ENCODE measurements at regions not wholly inside any gene's neighbourhood (a gene's known extent, or its start where the extent isn't known, plus 50 kb on each side); places are given as distances from the start of the nearest gene placed in this dataset.

- ATAC-seq (ENCODE audit: low read depth) (no peak), DNase-seq (no peak)
- H3K4me1 ChIP-seq (ENCODE audit: control insufficient read depth in 2 of 2, insufficient read depth in 2 of 2, low read length in 2 of 2) = no peaks in the 10 kb centered on the region
- Mint-ChIP-seq H3K4me3 (no peak overlapping the region), H3K27me3 (no peaks in the 10 kb centered on the region), H3K9me3 (ENCODE audit: insufficient read depth) (peaks cover 6% of the 10 kb centered on the region), H3K27ac (no peak overlapping the region), H3K4me1 (no peaks in the 10 kb centered on the region)
- H3K4me3 ChIP-seq (ENCODE audit: control extremely low read depth in 1 of 5, extremely low read depth in 1 of 5, insufficient read depth in 1 of 5, low read depth in 2 of 5, low read length in 4 of 5) = no peak overlapping the region
- no peaks in the 10 kb centered on the region for H4K20me1 ChIP-seq (ENCODE audit: control insufficient read depth, insufficient read depth, low read length, poor library complexity, severe bottlenecking)
- H3K27me3 ChIP-seq (replicated peaks in 1 of 4; ENCODE audit: control extremely low read depth in 1 of 4, control insufficient read depth in 3 of 4, insufficient read depth in 4 of 4, low read length in 3 of 4) = no peaks in the 10 kb centered on the region
- H3K79me2 ChIP-seq (ENCODE audit: control insufficient read depth, insufficient read depth, low read length) = no peaks in the 10 kb centered on the region
- no peak overlapping the region for H3K4me2 ChIP-seq (replicated peaks; ENCODE audit: low read depth, low read length, poor library complexity, severe bottlenecking)
- TF ChIP-seq CTCF (IDR thresholded peaks at IDR 0.05) = no peak
- no peak for TF ChIP-seq EZH2 (IDR thresholded peaks at IDR 0.05; ENCODE audit: borderline replicate concordance, insufficient read depth, low read depth, low read length, poor library complexity, severe bottlenecking)
- intact Hi-C loops (cut with micrococcal nuclease) = no loop called here
- H3K9me3 ChIP-seq (ENCODE audit: control extremely low read depth in 1 of 3, control insufficient read depth in 2 of 3, insufficient read depth in 1 of 3, low read length in 2 of 3) = no peaks in the 10 kb centered on the region
- H3K36me3 ChIP-seq (replicated peaks in 1 of 2; ENCODE audit: control extremely low read depth in 1 of 2, control insufficient read depth in 1 of 2, extremely low read depth in 1 of 2, insufficient read depth in 2 of 2, low read length in 1 of 2) = no peaks in the 10 kb centered on the region
- H2AFZ ChIP-seq (ENCODE audit: insufficient read depth, low read depth, low read length, poor library complexity, severe bottlenecking) = no peak overlapping the region
- WGBS (ENCODE audit: insufficient coverage) = no CpG with 5 or more reads among the region's 3 CpGs
- no peak overlapping the region for H3K27ac ChIP-seq (ENCODE audit: low read length in 2 of 2)
- H3K9ac ChIP-seq (ENCODE audit: low read length) = no peak overlapping the region
- ChIA-PET CTCF (no interaction called here), POLR2A (no interaction called here)
Observed at GRCh38 chr12:19039515-19039914, 90.0 kb upstream of the PLEKHA5 start.

DNA sequence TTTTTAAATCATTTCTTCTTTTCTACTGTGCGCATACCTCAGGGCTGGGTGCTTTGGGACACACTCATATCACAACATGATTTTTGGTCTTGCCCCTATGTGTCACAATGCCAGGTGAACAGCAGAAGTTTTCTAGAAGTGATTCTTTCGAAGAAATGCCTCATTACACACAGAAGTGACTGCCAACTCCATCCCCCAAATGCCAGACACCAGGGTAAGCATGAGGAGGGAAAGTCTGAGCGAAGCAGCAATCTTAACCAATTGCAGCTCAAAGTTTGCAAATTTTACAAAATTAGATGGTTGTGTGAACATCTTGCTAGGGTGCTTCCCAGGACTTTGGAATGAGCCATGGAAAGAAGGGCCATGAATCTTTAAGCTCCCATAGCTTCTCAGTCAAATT lies 87.3 kb upstream of the PLEKHA5 start:
- Histone ChIP-seq H3K4me1 (ENCODE audit: control insufficient read depth in 2 of 2, insufficient read depth in 2 of 2, low read length in 2 of 2) (no peaks in the 10 kb centered on the region), H3K27me3 (replicated peaks in 1 of 4; ENCODE audit: control extremely low read depth in 1 of 4, control insufficient read depth in 3 of 4, insufficient read depth in 4 of 4, low read length in 3 of 4) (no peaks in the 10 kb centered on the region), H3K4me2 (replicated peaks; ENCODE audit: low read depth, low read length, poor library complexity, severe bottlenecking) (no peak overlapping the region), H4K20me1 (ENCODE audit: control insufficient read depth, insufficient read depth, low read length, poor library complexity, severe bottlenecking) (no peaks in the 10 kb centered on the region), H2AFZ (ENCODE audit: insufficient read depth, low read depth, low read length, poor library complexity, severe bottlenecking) (no peak overlapping the region), H3K79me2 (ENCODE audit: control insufficient read depth, insufficient read depth, low read length) (no peaks in the 10 kb centered on the region), H3K27ac (ENCODE audit: low read length in 2 of 2) (no peak overlapping the region), H3K36me3 (replicated peaks in 1 of 2; ENCODE audit: control extremely low read depth in 1 of 2, control insufficient read depth in 1 of 2, extremely low read depth in 1 of 2, insufficient read depth in 2 of 2, low read length in 1 of 2) (no peaks in the 10 kb centered on the region), H3K4me3 (ENCODE audit: control extremely low read depth in 1 of 5, extremely low read depth in 1 of 5, insufficient read depth in 1 of 5, low read depth in 2 of 5, low read length in 4 of 5) (no peak overlapping the region), H3K9me3 (ENCODE audit: control extremely low read depth in 1 of 3, control insufficient read depth in 2 of 3, insufficient read depth in 1 of 3, low read length in 2 of 3) (no peaks in the 10 kb centered on the region), H3K9ac (ENCODE audit: low read length) (no peak overlapping the region)
- no peak for DNase-seq
- Mint-ChIP-seq H3K9me3 (ENCODE audit: insufficient read depth) (peaks cover 6% of the 10 kb centered on the region), H3K4me1 (no peaks in the 10 kb centered on the region), H3K27me3 (no peaks in the 10 kb centered on the region), H3K27ac (no peak overlapping the region), H3K4me3 (no peak overlapping the region)
- WGBS (ENCODE audit: insufficient coverage) = 100% methylated on average over 1 of the region's 3 CpGs
- no peak for ATAC-seq (ENCODE audit: low read depth)
- ChIA-PET POLR2A (no interaction called here), CTCF (no interaction called here)
- intact Hi-C loops (cut with micrococcal nuclease) = no loop called here
- TF ChIP-seq EZH2 (IDR thresholded peaks at IDR 0.05; ENCODE audit: borderline replicate concordance, insufficient read depth, low read depth, low read length, poor library complexity, severe bottlenecking) (no peak), CTCF (IDR thresholded peaks at IDR 0.05) (no peak)

All from B cell (primary cell).